ENCODE measurements at regions not wholly inside any gene's neighbourhood (a gene's known extent, or its start where the extent isn't known, plus 50 kb on each side); places are given as distances from the start of the nearest gene placed in this dataset.

GRCh38 chr2:18362696-18363095 is 197.8 kb downstream of the RDH14 start (continued):
- TF ChIP-seq KDM4A (IDR thresholded peaks at IDR 0.05; ENCODE audit: low read depth, low read length, severe bottlenecking) (no peak), SIX5 (IDR thresholded peaks at IDR 0.05; ENCODE audit: low read depth, low read length) (no peak), BCL11A (IDR thresholded peaks at IDR 0.05; ENCODE audit: low read depth in 2 of 2, low read length in 2 of 2) (no peak), CHD7 (IDR thresholded peaks at IDR 0.05; ENCODE audit: insufficient replicate concordance, low read length) (no peak), KDM1A (IDR thresholded peaks at IDR 0.05; ENCODE audit: borderline replicate concordance, low read length) (no peak)
